Natural killer cell treated with Interleukin-12 subunit alpha and Interleukin-12 subunit beta and Interleukin-15 and Interleukin-18, amount 100 ng/mL, for 72 hours (primary cell): ENCODE measurements at regions not wholly inside any gene's neighbourhood (a gene's known extent, or its start where the extent isn't known, plus 50 kb on each side); places are given as distances from the start of the nearest gene placed in this dataset.

ENCODE experiments used
- ATAC-seq, 2 donors: fragments of 150-1000 bp; cut with Tn5 transposase in 1 of 2; sonication (Bioruptor Pico), chemical (Tn5 transposase) in 1 of 2; 2 replicates each; pipeline ENCODE4 v1.10.0; 2021
- DNase-seq: peaks from one replicate; pipeline ENCODE4 v3.0.0; 2022; ENCODE audit warnings: low spot score
- H3K27ac Mint-ChIP-seq, 2 donors: 1 replicate in 1 of 2; 2 replicates in 1 of 2; pipeline ENCODE4 v1.8.0; 2022; ENCODE audit warnings: mixed read lengths in 2 of 2, mild to moderate bottlenecking in 1 of 2, moderate library complexity in 1 of 2
- H3K27me3 Mint-ChIP-seq, 2 donors: 1 replicate in 1 of 2; 2 replicates in 1 of 2; pipeline ENCODE4 v1.8.0; 2022; ENCODE audit warnings: mixed read lengths in 2 of 2
- H3K36me3 Mint-ChIP-seq: one replicate; pipeline ENCODE4 v1.8.0; 2022; ENCODE audit warnings: mixed read lengths
- H3K4me1 Mint-ChIP-seq, 2 donors: 1 replicate in 1 of 2; 2 replicates in 1 of 2; pipeline ENCODE4 v1.8.0; 2022; ENCODE audit warnings: low read depth in 2 of 2, mixed read lengths in 2 of 2, mild to moderate bottlenecking in 1 of 2
- H3K4me3 Mint-ChIP-seq: one replicate; pipeline ENCODE4 v1.8.0; 2022; ENCODE audit warnings: mixed read lengths
- H3K9me3 Mint-ChIP-seq: 2 replicates; pipeline ENCODE4 v1.8.0; 2022; ENCODE audit warnings: mixed read lengths

DNA sequence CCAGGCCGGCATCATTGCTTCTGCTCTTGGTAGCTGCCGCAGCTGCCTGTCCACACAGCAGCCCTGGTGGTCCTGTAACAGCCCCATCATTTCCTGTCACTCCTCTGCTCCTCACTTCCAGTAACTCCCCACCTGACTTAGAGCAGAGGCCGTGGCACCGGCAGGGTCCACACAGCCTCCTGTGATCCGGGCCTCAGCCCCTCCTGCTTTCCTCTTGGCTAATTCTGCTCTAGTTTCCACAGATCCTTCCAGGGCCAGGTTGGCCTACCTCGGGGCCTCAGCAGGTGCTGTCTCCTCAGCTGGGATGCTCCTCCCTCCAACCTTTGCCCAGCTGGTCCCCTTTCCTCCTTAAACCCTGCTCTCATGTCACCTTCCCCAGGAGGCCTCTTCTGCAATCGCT lies 80.2 kb downstream of the FZD10 start:
- Mint-ChIP-seq H3K9me3 (peaks cover 1% of the 10 kb centered on the region), H3K4me3 (no peak overlapping the region), H3K36me3 (no peaks in the 10 kb centered on the region), H3K4me1 (no peaks in the 10 kb centered on the region), H3K27ac (no peak overlapping the region), H3K27me3 (peaks cover 0 to 14% of the 10 kb centered on the region in 2 donors)
- ATAC-seq: no peak
- no peak for DNase-seq

DNA sequence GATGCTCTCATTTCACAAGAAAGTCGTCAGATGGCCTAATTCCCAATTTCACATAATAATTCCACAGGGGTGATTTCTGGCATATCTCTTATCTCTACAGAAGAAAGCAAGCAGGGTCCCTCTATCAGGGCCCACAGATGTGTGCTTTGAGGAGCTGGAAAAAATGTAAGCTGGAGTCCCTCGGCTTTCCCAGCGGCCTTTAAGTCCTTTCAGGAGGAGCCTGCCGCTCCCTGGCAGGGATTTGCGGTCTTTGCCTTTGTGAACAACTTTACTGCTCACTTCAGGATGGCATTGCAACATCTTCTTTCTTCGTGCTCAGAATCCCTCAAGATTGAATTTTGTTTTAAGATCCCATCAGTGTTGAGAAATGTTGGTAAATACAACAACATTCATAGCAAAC lies 83.0 kb downstream of the FZD10 start:
- H3K9me3 Mint-ChIP-seq: peaks cover 6% of the 10 kb centered on the region
- no peak overlapping the region for H3K27ac Mint-ChIP-seq
- no peak for DNase-seq
- peaks cover 0 to 9% of the 10 kb centered on the region in 2 donors for H3K27me3 Mint-ChIP-seq
- ATAC-seq: no peak
- H3K36me3 Mint-ChIP-seq: no peaks in the 10 kb centered on the region
- no peaks in the 10 kb centered on the region for H3K4me1 Mint-ChIP-seq
- H3K4me3 Mint-ChIP-seq: no peak overlapping the region

DNA sequence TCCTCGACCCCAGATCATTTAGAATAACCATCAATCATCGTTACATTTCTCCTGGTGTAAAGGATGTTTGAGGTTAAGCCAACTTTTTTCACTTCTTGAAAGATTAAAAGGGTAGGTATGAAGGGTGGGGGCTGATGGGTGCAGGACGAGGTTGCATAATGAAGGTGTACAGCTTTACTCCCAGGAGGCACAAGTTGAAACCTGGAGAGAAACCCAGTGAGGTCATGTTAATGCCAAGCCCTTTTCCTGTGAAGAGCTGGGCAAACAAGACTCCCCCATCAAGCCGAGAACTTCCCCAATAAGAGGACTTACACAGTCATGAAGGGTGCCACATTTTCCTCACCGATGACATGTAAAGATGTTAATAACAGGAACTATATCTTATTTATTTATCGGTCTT lies 84.3 kb downstream of the FZD10 start:
- Mint-ChIP-seq H3K36me3 (no peaks in the 10 kb centered on the region), H3K4me1 (no peaks in the 10 kb centered on the region), H3K27ac (no peak overlapping the region), H3K9me3 (peaks cover 6% of the 10 kb centered on the region), H3K27me3 (peaks cover 0 to 9% of the 10 kb centered on the region in 2 donors), H3K4me3 (no peak overlapping the region)
- DNase-seq (no peak), ATAC-seq (no peak)

DNA sequence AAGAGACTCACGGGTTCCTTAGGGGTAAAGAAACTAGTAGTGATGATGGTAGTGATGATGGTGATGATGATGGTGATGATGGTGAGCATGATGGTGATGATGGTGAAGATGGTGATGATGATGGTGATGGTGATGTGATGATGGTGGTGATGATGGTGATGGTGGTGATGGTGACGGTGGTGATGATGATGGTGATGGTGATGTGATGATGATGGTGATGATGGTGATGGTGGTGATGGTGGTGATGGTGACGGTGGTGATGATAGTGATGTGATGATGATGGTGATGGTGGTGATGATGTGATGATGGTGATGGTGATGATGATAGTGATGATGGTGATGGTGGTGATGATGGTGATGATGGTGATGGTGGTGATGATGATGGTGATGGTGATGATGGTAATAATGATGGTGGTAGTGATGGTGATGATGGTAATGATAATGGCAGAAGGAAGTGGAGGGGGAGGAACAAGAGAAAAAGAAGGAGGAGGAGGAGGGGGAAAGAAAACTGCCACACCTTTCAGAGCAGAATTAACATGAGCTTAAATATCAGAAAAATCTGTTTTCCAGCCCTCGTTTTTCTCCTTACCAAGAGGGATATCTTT lies 85.5 kb downstream of the FZD10 start:
- Mint-ChIP-seq H3K9me3 (peaks cover 6% of the 10 kb centered on the region), H3K4me1 (no peaks in the 10 kb centered on the region), H3K4me3 (no peak overlapping the region), H3K27ac (no peak overlapping the region), H3K36me3 (no peaks in the 10 kb centered on the region), H3K27me3 (peaks cover 0 to 9% of the 10 kb centered on the region in 2 donors)
- DNase-seq: no peak
- no peak for ATAC-seq

DNA sequence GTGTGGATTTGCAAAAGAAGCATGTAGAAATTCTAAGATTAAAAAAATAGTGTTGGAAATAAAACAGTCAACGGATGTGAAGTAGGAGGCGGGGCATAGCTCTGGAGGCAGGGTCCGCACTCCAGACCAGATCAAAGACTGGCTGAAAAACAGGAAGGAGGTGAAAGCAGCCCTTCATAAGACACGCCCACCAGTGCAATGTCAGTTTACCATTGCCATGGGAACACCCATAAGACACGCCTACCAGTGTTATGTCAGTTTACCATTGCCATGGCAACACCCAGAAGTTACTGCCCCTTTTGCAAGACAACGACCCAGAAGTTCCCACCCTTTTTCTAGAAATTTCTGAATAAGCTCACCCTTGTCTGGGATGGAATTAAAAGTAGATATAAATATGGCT lies 87.1 kb downstream of the FZD10 start:
- no peak for DNase-seq
- H3K27me3 Mint-ChIP-seq: peaks cover 0 to 9% of the 10 kb centered on the region in 2 donors

DNA sequence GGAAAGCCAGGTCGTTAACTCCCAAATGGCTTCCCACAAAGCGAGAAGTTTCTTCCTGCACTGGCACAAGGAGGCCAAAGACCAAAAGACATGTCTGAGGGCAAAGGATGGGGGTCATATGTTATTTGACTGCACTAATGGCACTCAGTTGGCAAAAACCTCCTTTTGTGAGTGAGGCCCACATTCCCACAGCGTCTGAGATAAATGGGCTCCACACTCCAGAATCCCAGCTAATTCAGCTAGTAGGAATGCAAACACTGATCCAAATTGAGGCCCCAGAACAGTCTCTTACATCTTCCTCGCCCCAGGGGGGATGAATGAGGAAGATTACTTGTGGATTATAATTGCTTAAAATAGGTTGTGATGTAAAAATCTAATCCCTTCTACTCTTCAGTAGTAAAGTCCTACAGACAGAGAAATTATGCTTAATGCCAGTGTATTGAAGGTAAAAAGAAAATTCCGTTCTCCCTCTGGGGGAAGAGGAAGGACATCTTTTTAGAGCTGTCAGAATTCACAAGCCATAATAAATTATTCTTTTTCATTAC lies 86.4 kb upstream of the PIWIL1 start:
- Mint-ChIP-seq H3K4me3 (no peak overlapping the region), H3K36me3 (no peaks in the 10 kb centered on the region), H3K27me3 (peaks cover 0 to 9% of the 10 kb centered on the region in 2 donors), H3K27ac (no peak overlapping the region), H3K4me1 (no peaks in the 10 kb centered on the region), H3K9me3 (peaks cover 6% of the 10 kb centered on the region)
- no peak for ATAC-seq
- DNase-seq: no peak

More for the DNA sequence above, 87.1 kb downstream of the FZD10 start:
- Mint-ChIP-seq H3K4me1 (no peaks in the 10 kb centered on the region), H3K27ac (no peak overlapping the region), H3K9me3 (peaks cover 6% of the 10 kb centered on the region), H3K4me3 (no peak overlapping the region), H3K36me3 (no peaks in the 10 kb centered on the region)
- ATAC-seq: no peak

DNA sequence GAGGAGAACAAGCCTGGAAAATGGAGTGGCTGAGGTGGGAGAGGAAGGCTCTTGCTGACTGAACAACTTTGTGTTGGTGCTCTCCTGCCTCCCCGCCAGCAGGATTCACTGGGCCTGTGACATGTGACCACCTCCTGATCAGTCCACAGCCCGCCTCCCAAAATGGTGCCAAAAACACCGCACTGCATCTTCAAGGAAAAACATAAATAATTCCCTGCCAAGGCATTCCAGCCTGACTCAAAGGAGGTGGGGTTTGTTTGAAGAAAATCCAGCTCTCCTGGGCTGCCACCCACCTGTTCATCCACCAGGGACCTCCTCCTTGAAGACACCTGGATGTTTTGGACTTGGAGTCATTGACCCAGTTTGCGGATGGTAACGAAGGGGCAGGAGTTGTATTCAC lies 83.8 kb upstream of the PIWIL1 start:
- no peak for ATAC-seq
- Mint-ChIP-seq H3K27ac (no peak overlapping the region), H3K4me1 (no peaks in the 10 kb centered on the region), H3K4me3 (no peak overlapping the region), H3K9me3 (no peaks in the 10 kb centered on the region), H3K27me3 (no peaks in the 10 kb centered on the region), H3K36me3 (no peaks in the 10 kb centered on the region)
- DNase-seq: no peak

DNA sequence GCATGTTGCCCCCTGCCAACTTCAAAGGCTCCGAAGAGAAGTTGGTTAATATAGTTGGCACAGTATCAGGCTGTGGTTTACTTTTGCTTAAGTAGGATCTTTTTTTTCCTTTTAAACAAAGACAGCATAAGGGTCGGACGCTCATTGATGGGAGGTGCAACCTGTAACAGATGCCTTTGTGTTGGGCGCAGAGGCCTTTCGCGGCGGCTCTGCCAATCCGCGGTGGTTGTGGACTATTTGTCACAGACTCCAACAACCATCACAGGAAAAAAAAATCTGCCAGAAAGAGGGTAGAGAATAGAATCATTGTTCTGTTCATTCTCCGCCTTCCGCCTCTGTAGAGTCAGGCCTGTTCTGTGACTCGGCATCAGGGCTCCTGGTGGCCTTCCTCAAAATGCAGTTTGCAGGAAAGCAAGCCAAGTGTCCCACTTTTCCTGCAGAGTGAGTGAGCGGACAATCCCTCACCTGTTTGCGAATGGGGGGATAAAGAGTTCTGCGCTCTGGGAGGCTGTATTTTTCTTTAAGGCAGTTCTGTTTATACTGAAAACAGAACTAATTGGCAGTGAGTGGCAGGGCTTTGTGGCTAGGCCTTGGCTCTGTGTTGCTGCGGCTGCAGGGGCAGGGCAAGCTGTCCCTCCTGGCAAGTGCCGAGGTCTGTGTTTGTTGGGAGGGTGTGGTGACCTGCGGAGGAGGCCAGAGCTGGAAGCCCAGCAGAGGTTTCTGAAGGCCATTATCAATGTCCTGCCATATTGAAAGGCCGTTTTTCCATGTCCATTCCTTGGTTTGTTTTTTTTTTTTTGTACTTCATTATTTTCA lies 83.0 kb upstream of the PIWIL1 start:
- Mint-ChIP-seq H3K4me3 (no peak overlapping the region), H3K4me1 (no peaks in the 10 kb centered on the region), H3K36me3 (no peaks in the 10 kb centered on the region), H3K27ac (no peak overlapping the region), H3K27me3 (no peaks in the 10 kb centered on the region), H3K9me3 (peaks cover 1% of the 10 kb centered on the region)
- no peak for ATAC-seq
- DNase-seq: no peak

DNA sequence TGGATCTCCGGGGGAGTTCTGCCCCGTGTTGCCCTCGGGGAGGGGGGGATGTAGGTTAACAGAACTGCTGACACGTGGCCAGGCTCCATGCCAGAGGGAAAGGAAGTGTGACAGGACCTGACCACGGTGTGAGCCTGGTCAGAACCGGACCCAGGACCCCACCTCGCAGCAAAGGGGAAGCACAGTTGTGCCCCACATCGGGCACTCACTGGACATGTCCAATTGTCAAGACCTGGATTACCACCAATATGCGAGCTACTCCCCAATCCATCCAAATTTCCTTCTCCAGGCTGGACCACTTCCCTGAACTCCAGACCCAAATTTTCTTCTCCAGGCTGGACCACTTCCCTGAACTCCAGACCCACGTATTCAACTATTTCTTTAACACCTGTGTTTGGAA lies 78.8 kb upstream of the PIWIL1 start:
- Mint-ChIP-seq H3K27ac (no peak overlapping the region), H3K4me3 (no peak overlapping the region), H3K4me1 (no peaks in the 10 kb centered on the region), H3K27me3 (peaks cover 0 to 2% of the 10 kb centered on the region in 2 donors), H3K36me3 (no peaks in the 10 kb centered on the region), H3K9me3 (peaks cover 2% of the 10 kb centered on the region)
- no peak for DNase-seq
- ATAC-seq: no peak

DNA sequence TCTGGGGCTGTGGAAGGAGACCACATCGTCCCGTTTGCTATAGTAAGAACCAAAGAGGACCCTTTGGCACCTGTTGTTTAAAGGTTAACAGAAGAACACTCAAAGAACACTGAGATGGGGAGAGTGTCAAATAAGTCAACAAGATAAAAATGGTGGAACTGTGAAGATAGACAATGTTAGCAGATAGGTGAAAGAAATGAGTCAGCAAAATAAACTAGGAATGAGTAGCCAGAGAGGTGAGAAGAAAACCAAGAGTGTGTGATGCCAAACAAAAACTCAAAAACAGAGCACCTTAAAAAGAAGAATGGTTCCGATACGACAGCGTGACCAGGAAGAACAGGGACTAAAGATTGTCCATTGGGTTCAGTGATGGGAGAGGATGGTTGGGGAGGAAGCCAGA lies 74.7 kb upstream of the PIWIL1 start:
- ATAC-seq: no peak
- no peak overlapping the region for H3K4me3 Mint-ChIP-seq
- no peak for DNase-seq
- no peaks in the 10 kb centered on the region for H3K36me3 Mint-ChIP-seq
- H3K9me3 Mint-ChIP-seq: peaks cover 5% of the 10 kb centered on the region
- no peak overlapping the region for H3K27ac Mint-ChIP-seq
- H3K27me3 Mint-ChIP-seq: peaks cover 0 to 2% of the 10 kb centered on the region in 2 donors
- H3K4me1 Mint-ChIP-seq: no peaks in the 10 kb centered on the region

DNA sequence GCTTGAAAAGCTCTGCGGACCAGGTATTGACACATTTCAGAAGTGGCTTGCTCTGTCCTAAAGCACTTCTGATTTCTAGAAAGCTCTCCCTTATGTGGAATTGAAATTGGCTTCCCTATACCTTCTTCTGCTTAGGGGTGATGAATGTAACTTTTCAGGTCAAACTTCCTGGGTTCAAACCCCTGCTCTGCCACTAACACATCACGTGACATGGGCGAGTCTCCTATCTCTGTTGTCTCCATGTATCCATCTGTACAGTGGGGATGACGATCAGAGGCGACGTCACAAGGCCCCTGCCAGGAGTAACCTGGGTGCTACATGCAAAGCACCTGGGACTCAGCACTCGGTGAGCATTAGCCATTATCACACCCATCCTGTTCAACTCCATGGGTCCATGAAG lies 73.7 kb upstream of the PIWIL1 start:
- no peak for ATAC-seq
- DNase-seq: no peak
- no peak overlapping the region for H3K4me3 Mint-ChIP-seq
- no peak overlapping the region for H3K27ac Mint-ChIP-seq
- H3K4me1 Mint-ChIP-seq: no peaks in the 10 kb centered on the region
- H3K27me3 Mint-ChIP-seq: peaks cover 0 to 2% of the 10 kb centered on the region in 2 donors
- no peaks in the 10 kb centered on the region for H3K36me3 Mint-ChIP-seq
- peaks cover 5% of the 10 kb centered on the region for H3K9me3 Mint-ChIP-seq

DNA sequence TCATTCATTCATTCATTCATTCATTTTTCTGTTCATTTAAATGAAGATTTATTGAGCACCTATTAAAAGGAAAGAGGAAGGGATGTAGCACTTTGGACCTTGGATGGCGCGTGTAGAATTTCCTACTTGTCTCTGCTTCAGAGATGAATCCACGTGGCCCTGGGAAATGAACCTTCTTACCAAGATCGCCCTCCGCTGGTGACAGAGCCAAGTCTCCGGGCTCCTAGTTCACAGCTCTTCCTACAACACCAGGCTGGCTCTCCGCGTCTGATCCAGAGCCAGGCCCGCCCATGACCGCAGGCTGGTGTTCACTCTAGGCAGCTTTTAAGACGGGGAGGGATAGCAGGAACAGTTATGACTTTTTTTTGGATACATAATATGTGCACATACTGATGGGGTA lies 70.9 kb upstream of the PIWIL1 start:
- H3K27ac Mint-ChIP-seq: no peak overlapping the region
- H3K36me3 Mint-ChIP-seq: no peaks in the 10 kb centered on the region
- H3K27me3 Mint-ChIP-seq: no peaks in the 10 kb centered on the region
- peaks cover 2% of the 10 kb centered on the region for H3K9me3 Mint-ChIP-seq
- DNase-seq (no peak), ATAC-seq (no peak)
- no peak overlapping the region for H3K4me3 Mint-ChIP-seq
- H3K4me1 Mint-ChIP-seq: no peaks in the 10 kb centered on the region

DNA sequence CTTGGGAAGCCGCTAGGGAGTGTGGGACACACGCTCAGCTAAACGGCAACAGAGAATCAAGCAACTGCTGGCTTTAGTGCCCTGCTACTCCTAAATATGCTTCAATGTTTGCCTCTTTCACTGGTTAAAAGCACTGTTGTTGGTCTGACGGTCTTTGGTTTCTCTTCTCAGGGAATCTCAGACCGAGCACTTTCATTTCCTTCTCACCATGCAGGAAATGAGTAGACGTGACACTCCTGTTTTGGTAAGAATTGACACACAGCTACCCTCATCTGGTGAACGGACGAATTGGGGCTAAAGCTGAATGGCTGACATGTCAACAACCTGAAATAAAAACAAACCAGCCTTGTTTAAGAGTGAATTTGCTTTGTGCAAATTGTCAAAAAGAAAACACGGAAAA lies 57.5 kb upstream of the PIWIL1 start:
- ATAC-seq: no peak
- no peaks in the 10 kb centered on the region for H3K9me3 Mint-ChIP-seq
- H3K27ac Mint-ChIP-seq: no peak overlapping the region
- no peak overlapping the region for H3K4me3 Mint-ChIP-seq
- peaks cover 0 to 2% of the 10 kb centered on the region in 2 donors for H3K4me1 Mint-ChIP-seq
- no peak for DNase-seq
- peaks cover 0 to 10% of the 10 kb centered on the region in 2 donors for H3K27me3 Mint-ChIP-seq
- H3K36me3 Mint-ChIP-seq: no peaks in the 10 kb centered on the region

DNA sequence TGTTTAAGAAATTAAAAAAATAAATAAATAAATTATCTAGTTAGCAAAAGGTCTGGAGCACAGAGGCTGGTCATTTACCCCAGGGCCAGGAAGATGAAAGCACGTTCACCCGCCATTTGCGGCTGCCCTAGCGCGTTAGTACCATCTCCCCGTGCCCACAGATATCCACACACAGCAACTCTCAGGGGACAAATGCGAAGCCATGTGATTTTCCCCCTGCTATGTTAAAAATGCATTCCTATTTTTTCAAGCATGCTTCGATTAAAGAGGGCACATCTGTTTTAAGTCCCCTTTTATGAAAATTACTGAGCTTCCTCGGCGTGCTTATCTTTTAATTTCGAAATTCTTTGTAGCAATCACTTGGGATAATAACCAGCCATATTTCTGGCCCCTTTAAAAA lies 56.9 kb upstream of the PIWIL1 start:
- ATAC-seq (no peak), DNase-seq (no peak)
- no peaks in the 10 kb centered on the region for H3K9me3 Mint-ChIP-seq
- H3K27me3 Mint-ChIP-seq: peaks cover 0 to 9% of the 10 kb centered on the region in 2 donors
- no peak overlapping the region for H3K27ac Mint-ChIP-seq
- H3K4me1 Mint-ChIP-seq: peaks cover 0 to 2% of the 10 kb centered on the region in 2 donors
- H3K4me3 Mint-ChIP-seq: no peak overlapping the region
- no peaks in the 10 kb centered on the region for H3K36me3 Mint-ChIP-seq
